ENCODE measurements at regions not wholly inside any gene's neighbourhood (a gene's known extent, or its start where the extent isn't known, plus 50 kb on each side); places are given as distances from the start of the nearest gene placed in this dataset.

DNA sequence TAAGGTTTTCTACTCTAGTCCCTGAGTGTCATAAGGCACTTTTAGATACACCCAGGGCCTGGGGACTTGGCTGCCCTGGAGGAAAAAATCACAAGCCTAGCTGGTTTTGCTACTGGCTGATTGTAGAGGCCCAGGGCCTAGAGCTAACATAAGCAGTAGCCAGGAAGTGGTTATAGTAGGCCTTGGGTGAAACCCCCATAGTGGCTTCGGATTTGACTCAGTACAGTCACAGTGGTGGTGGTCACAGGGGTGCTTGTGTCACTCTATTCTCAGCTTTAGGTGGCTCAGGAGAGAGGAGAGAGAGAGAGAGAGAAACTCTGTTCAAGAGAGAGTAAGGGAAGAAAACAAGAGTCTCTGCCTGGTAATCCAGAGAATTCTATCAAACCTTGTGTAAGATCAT lies 194.5 kb upstream of the EDA2R start:
- Histone ChIP-seq H3K4me3 (replicated peaks in 1 of 3; ENCODE audit: insufficient read depth in 1 of 3, low read depth in 1 of 3, low read length in 3 of 3) (no peak overlapping the region), H3K79me2 (ENCODE audit: control insufficient read depth, insufficient read depth, low read length) (no peaks in the 10 kb centered on the region), H3K4me1 (ENCODE audit: control insufficient read depth, extremely low read depth, insufficient read depth, low read length) (no peaks in the 10 kb centered on the region), H3K36me3 (ENCODE audit: control insufficient read depth in 2 of 2, extremely low read depth in 1 of 2, insufficient read depth in 2 of 2, low read length in 2 of 2) (no peaks in the 10 kb centered on the region), H3K4me2 (ENCODE audit: insufficient read depth, low read length) (no peak overlapping the region), H2AFZ (ENCODE audit: low read depth, low read length) (no peak overlapping the region), H3K27ac (ENCODE audit: insufficient read depth, low read depth, low read length) (no peak overlapping the region), H3K27me3 (ENCODE audit: control insufficient read depth in 2 of 2, insufficient read depth in 2 of 2, low read length in 2 of 2) (no peaks in the 10 kb centered on the region), H3K9me3 (replicated peaks; ENCODE audit: control insufficient read depth, insufficient read depth, low read length) (no peaks in the 10 kb centered on the region), H3K9ac (replicated peaks; ENCODE audit: extremely low read depth, insufficient read depth, low read length) (no peak overlapping the region), H3K9me1 (replicated peaks; ENCODE audit: control insufficient read depth, extremely low read depth, insufficient read depth, low read length) (no peaks in the 10 kb centered on the region), H4K20me1 (replicated peaks; ENCODE audit: control insufficient read depth, extremely low read depth, insufficient read depth, low read length) (no peaks in the 10 kb centered on the region)
- intact Hi-C loops (cut with micrococcal nuclease) (no loop called here), dilution Hi-C loops (cut with MboI; ENCODE audit: extremely low pct_ligation_motif_present, low sequenced_read_pairs) (no loop called here)
- no peak for DNase-seq (ENCODE audit: low read depth, low spot score)
- no TSS peak for BruUV-seq (replicated peaks)
- ChIA-PET POLR2A (no interaction called here), CTCF (no interaction called here)
- TF ChIP-seq POLR2A (IDR thresholded peaks at IDR 0.05; ENCODE audit: low read depth, low read length) (no peak), POLR2AphosphoS5 (IDR thresholded peaks at IDR 0.05; ENCODE audit: insufficient read depth, low read depth, low read length) (no peak), FOS (IDR thresholded peaks at IDR 0.05; ENCODE audit: borderline replicate concordance, insufficient read depth, low read length) (no peak), EZH2 (IDR thresholded peaks at IDR 0.05; ENCODE audit: borderline replicate concordance, low read depth, low read length, severe bottlenecking) (no peak), MYC (IDR thresholded peaks at IDR 0.05; ENCODE audit: low read depth, low read length) (no peak), JUN (IDR thresholded peaks at IDR 0.05; ENCODE audit: borderline replicate concordance, insufficient read depth, insufficient read length, low read depth) (no peak), GATA2 (IDR thresholded peaks at IDR 0.05; ENCODE audit: insufficient read depth, insufficient read length, low read depth, low read length) (no peak)
- TF ChIP-seq, protein P1, sequence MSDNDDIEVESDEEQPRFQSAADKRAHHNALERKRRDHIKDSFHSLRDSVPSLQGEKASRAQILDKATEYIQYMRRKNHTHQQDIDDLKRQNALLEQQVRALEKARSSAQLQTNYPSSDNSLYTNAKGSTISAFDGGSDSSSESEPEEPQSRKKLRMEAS (IDR thresholded peaks at IDR 0.05; ENCODE audit: insufficient read depth, insufficient read length), result no peak
- TF ChIP-seq, protein P2, sequence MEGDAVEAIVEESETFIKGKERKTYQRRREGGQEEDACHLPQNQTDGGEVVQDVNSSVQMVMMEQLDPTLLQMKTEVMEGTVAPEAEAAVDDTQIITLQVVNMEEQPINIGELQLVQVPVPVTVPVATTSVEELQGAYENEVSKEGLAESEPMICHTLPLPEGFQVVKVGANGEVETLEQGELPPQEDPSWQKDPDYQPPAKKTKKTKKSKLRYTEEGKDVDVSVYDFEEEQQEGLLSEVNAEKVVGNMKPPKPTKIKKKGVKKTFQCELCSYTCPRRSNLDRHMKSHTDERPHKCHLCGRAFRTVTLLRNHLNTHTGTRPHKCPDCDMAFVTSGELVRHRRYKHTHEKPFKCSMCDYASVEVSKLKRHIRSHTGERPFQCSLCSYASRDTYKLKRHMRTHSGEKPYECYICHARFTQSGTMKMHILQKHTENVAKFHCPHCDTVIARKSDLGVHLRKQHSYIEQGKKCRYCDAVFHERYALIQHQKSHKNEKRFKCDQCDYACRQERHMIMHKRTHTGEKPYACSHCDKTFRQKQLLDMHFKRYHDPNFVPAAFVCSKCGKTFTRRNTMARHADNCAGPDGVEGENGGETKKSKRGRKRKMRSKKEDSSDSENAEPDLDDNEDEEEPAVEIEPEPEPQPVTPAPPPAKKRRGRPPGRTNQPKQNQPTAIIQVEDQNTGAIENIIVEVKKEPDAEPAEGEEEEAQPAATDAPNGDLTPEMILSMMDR (IDR thresholded peaks at IDR 0.05; ENCODE audit: extremely low read depth in 1 of 2, insufficient read depth in 1 of 2, low read depth in 1 of 2, low read length in 2 of 2), result no peak
- no peak for FAIRE-seq
